ENCODE measurements at regions not wholly inside any gene's neighbourhood (a gene's known extent, or its start where the extent isn't known, plus 50 kb on each side); places are given as distances from the start of the nearest gene placed in this dataset.

- Histone ChIP-seq H3K4me2 (ENCODE audit: low read length) (no peak overlapping the region), H3K36me3 (replicated peaks; ENCODE audit: low read depth, low read length) (no peaks in the 10 kb centered on the region), H3K79me2 (ENCODE audit: low read length) (no peaks in the 10 kb centered on the region), H3K27ac (ENCODE audit: low read length) (no peak overlapping the region), H4K20me1 (ENCODE audit: insufficient read depth, low read length) (no peaks in the 10 kb centered on the region), H3K4me3 (ENCODE audit: low read length) (no peak overlapping the region), H3K9ac (ENCODE audit: low read length) (no peak overlapping the region), H2AFZ (ENCODE audit: low read depth, low read length) (no peak overlapping the region), H3K9me3 (ENCODE audit: insufficient read depth, low read length) (no peaks in the 10 kb centered on the region), H3K27me3 (ENCODE audit: low read depth, low read length) (no peaks in the 10 kb centered on the region), H3K4me1 (ENCODE audit: low read length) (no peaks in the 10 kb centered on the region)
- TF ChIP-seq CTCF (IDR thresholded peaks at IDR 0.05; ENCODE audit: low read depth, low read length) (no peak), EZH2phosphoT487 (IDR thresholded peaks at IDR 0.05; ENCODE audit: low read depth) (no peak)
Measured at GRCh38 chr13:68440874-68441273, 1210.7 kb upstream of the PCDH9 start.

- Histone ChIP-seq H3K9ac (ENCODE audit: low read length) (no peak overlapping the region), H3K27ac (ENCODE audit: low read length) (no peak overlapping the region), H3K9me3 (ENCODE audit: insufficient read depth, low read length) (no peaks in the 10 kb centered on the region), H4K20me1 (ENCODE audit: insufficient read depth, low read length) (no peaks in the 10 kb centered on the region), H2AFZ (ENCODE audit: low read depth, low read length) (no peak overlapping the region), H3K79me2 (ENCODE audit: low read length) (no peaks in the 10 kb centered on the region), H3K27me3 (ENCODE audit: low read depth, low read length) (no peaks in the 10 kb centered on the region), H3K4me2 (ENCODE audit: low read length) (no peak overlapping the region), H3K4me3 (ENCODE audit: low read length) (no peak overlapping the region), H3K4me1 (ENCODE audit: low read length) (no peaks in the 10 kb centered on the region), H3K36me3 (replicated peaks; ENCODE audit: low read depth, low read length) (no peaks in the 10 kb centered on the region)
- TF ChIP-seq CTCF (IDR thresholded peaks at IDR 0.05; ENCODE audit: low read depth, low read length), result no peak
- TF ChIP-seq EZH2phosphoT487 (IDR thresholded peaks at IDR 0.05; ENCODE audit: low read depth), result no peak
Measured at GRCh38 chr13:68439817-68440216, 1209.7 kb upstream of the PCDH9 start.

- no peaks in the 10 kb centered on the region for H3K4me1 ChIP-seq (ENCODE audit: low read length)
- no peaks in the 10 kb centered on the region for H3K36me3 ChIP-seq (replicated peaks; ENCODE audit: low read depth, low read length)
- no peak overlapping the region for H3K4me2 ChIP-seq (ENCODE audit: low read length)
- H4K20me1 ChIP-seq (ENCODE audit: insufficient read depth, low read length), result no peaks in the 10 kb centered on the region
- no peak overlapping the region for H3K27ac ChIP-seq (ENCODE audit: low read length)
- H2AFZ ChIP-seq (ENCODE audit: low read depth, low read length), result no peak overlapping the region
- H3K79me2 ChIP-seq (ENCODE audit: low read length), result no peaks in the 10 kb centered on the region
- H3K4me3 ChIP-seq (ENCODE audit: low read length), result no peak overlapping the region
- TF ChIP-seq CTCF (IDR thresholded peaks at IDR 0.05; ENCODE audit: low read depth, low read length) (no peak), EZH2phosphoT487 (IDR thresholded peaks at IDR 0.05; ENCODE audit: low read depth) (no peak)
- no peaks in the 10 kb centered on the region for H3K9me3 ChIP-seq (ENCODE audit: insufficient read depth, low read length)
- no peak overlapping the region for H3K9ac ChIP-seq (ENCODE audit: low read length)
- H3K27me3 ChIP-seq (ENCODE audit: low read depth, low read length), result no peaks in the 10 kb centered on the region
Measured at GRCh38 chr13:68428292-68428691, 1198.2 kb upstream of the PCDH9 start.

GRCh38 chr13:68417801-68418200 is 1187.7 kb upstream of the PCDH9 start:
- no peak overlapping the region for H2AFZ ChIP-seq (ENCODE audit: low read depth, low read length)
- H3K27ac ChIP-seq (ENCODE audit: low read length), result no peak overlapping the region
- TF ChIP-seq CTCF (IDR thresholded peaks at IDR 0.05; ENCODE audit: low read depth, low read length) (no peak), EZH2phosphoT487 (IDR thresholded peaks at IDR 0.05; ENCODE audit: low read depth) (no peak)
- no peaks in the 10 kb centered on the region for H4K20me1 ChIP-seq (ENCODE audit: insufficient read depth, low read length)
- H3K27me3 ChIP-seq (ENCODE audit: low read depth, low read length), result no peaks in the 10 kb centered on the region
- H3K4me3 ChIP-seq (ENCODE audit: low read length), result no peak overlapping the region
- no peaks in the 10 kb centered on the region for H3K4me1 ChIP-seq (ENCODE audit: low read length)
- no peaks in the 10 kb centered on the region for H3K36me3 ChIP-seq (replicated peaks; ENCODE audit: low read depth, low read length)
- H3K79me2 ChIP-seq (ENCODE audit: low read length), result no peaks in the 10 kb centered on the region
- no peak overlapping the region for H3K4me2 ChIP-seq (ENCODE audit: low read length)
- no peak overlapping the region for H3K9ac ChIP-seq (ENCODE audit: low read length)
- H3K9me3 ChIP-seq (ENCODE audit: insufficient read depth, low read length), result peaks cover under 1% of the 10 kb centered on the region; the same call in 1 of the 2 replicates
